WTC11 (cell line): ENCODE measurements at regions not wholly inside any gene's neighbourhood (a gene's known extent, or its start where the extent isn't known, plus 50 kb on each side); places are given as distances from the start of the nearest gene placed in this dataset.

ENCODE experiments used
- ATAC-seq: fragments of 200-7000 bp; cut with Tn5 transposase; 2 replicates; pipeline ENCODE4 v1.10.0; 2021; ENCODE audit warnings: mild to moderate bottlenecking, moderate library complexity
- CTCF ChIA-PET: fragments of 300-600 bp; sonication (Branson Sonifier 250); formaldehyde crosslinking; loops from one replicate; lab custom pipeline; 2021; ENCODE audit warnings: antibody characterized with exemption; lab: Charles Lee
- POLR2A ChIA-PET: fragments of 350-600 bp; sonication (Branson Sonifier 250); formaldehyde crosslinking; loops from one replicate; lab custom pipeline; 2021; ENCODE audit warnings: antibody characterized with exemption; lab: Charles Lee
- DNase-seq: peaks from one replicate; pipeline ENCODE4 v3.0.0; 2021; ENCODE audit warnings: low spot score
- H3K27ac Mint-ChIP-seq: 2 replicates; pipeline ENCODE4 v1.8.0; 2021; ENCODE audit warnings: mixed read lengths
- H3K27me3 Mint-ChIP-seq: 2 replicates; pipeline ENCODE4 v1.8.0; 2021; ENCODE audit warnings: low read depth, mild to moderate bottlenecking, moderate library complexity, mixed read lengths
- H3K36me3 Mint-ChIP-seq: 2 replicates; pipeline ENCODE4 v1.8.0; 2021; ENCODE audit warnings: mixed read lengths
- H3K4me1 Mint-ChIP-seq: 2 replicates; pipeline ENCODE4 v1.8.0; 2022; ENCODE audit warnings: mixed read lengths
- H3K4me3 Mint-ChIP-seq: 2 replicates; pipeline ENCODE4 v1.8.0; 2021; ENCODE audit warnings: mild to moderate bottlenecking, moderate library complexity, mixed read lengths
- H3K9me3 Mint-ChIP-seq: 2 replicates; pipeline ENCODE4 v1.8.0; 2021; ENCODE audit warnings: mixed read lengths
- CBFB ChIP-seq: sonication (generic); formaldehyde crosslinking; IDR thresholded peaks from 2 replicates; pipeline ENCODE4 v1.8.1; 2022; ENCODE audit warnings: mild to moderate bottlenecking, low read depth, missing genetic modification reagents
- E2F5 ChIP-seq: sonication (generic); formaldehyde crosslinking; IDR thresholded peaks from 2 replicates; pipeline ENCODE4 v1.8.1; 2022; ENCODE audit warnings: mild to moderate bottlenecking, moderate library complexity, missing genetic modification reagents
- ETV6 ChIP-seq: sonication (generic); formaldehyde crosslinking; IDR thresholded peaks from 2 replicates; pipeline ENCODE4 v1.8.1; 2022; ENCODE audit warnings: mild to moderate bottlenecking, missing genetic modification reagents
- GTF2I ChIP-seq: fragments of 250-450 bp; sonication (Bioruptor Pico); conservative IDR thresholded peaks from 2 replicates; pipeline ENCODE4 v1.4.0; 2021; ENCODE audit warnings: mild to moderate bottlenecking
- HMGA2 ChIP-seq: fragments of 250-450 bp; sonication (Bioruptor Pico); IDR thresholded peaks from 2 replicates; pipeline ENCODE4 v1.4.0; 2021; ENCODE audit warnings: mild to moderate bottlenecking, moderate library complexity
- HMGXB4 ChIP-seq: sonication (generic); formaldehyde crosslinking; IDR thresholded peaks from 2 replicates; pipeline ENCODE4 v1.8.1; 2023; ENCODE audit warnings: mild to moderate bottlenecking, moderate library complexity, missing genetic modification reagents
- JUN ChIP-seq: sonication (generic); formaldehyde crosslinking; IDR thresholded peaks from 2 replicates; pipeline ENCODE4 v1.8.0; 2023; ENCODE audit warnings: mild to moderate bottlenecking, missing genetic modification reagents
- MLX ChIP-seq: sonication (generic); formaldehyde crosslinking; IDR thresholded peaks from 2 replicates; pipeline ENCODE4 v1.8.1; 2023; ENCODE audit warnings: mild to moderate bottlenecking, missing genetic modification reagents, moderate library complexity
- MYBL2 ChIP-seq: sonication (generic); formaldehyde crosslinking; IDR thresholded peaks from 2 replicates; pipeline ENCODE4 v1.8.1; 2023; ENCODE audit warnings: mild to moderate bottlenecking, moderate library complexity, missing genetic modification reagents
- NFYB ChIP-seq: sonication (generic); formaldehyde crosslinking; conservative IDR thresholded peaks from 2 replicates; pipeline ENCODE4 v1.8.0; 2022; ENCODE audit warnings: low read depth, missing genetic modification reagents
- NR3C1 ChIP-seq: sonication (generic); formaldehyde crosslinking; conservative IDR thresholded peaks from 2 replicates; pipeline ENCODE4 v1.8.1; 2023; ENCODE audit warnings: low read depth, mild to moderate bottlenecking, missing genetic modification reagents
- OVOL2 ChIP-seq: fragments of 250-450 bp; sonication (Bioruptor Pico); IDR thresholded peaks from 2 replicates; pipeline ENCODE4 v1.9.0; 2021; ENCODE audit warnings: mild to moderate bottlenecking, borderline replicate concordance
- PRRX2 ChIP-seq: fragments of 250-450 bp; sonication (Bioruptor Pico); IDR thresholded peaks from 2 replicates; pipeline ENCODE4 v1.8.0; 2021; ENCODE audit warnings: mild to moderate bottlenecking
- SMAD4 ChIP-seq: sonication (generic); formaldehyde crosslinking; IDR thresholded peaks from 2 replicates; pipeline ENCODE4 v1.8.0; 2022; ENCODE audit warnings: mild to moderate bottlenecking, missing genetic modification reagents
- SP1 ChIP-seq: sonication (generic); formaldehyde crosslinking; conservative IDR thresholded peaks from 2 replicates; pipeline ENCODE4 v1.8.1; 2022; ENCODE audit warnings: missing genetic modification reagents
- TCF7 ChIP-seq: sonication (generic); formaldehyde crosslinking; IDR thresholded peaks from 2 replicates; pipeline ENCODE4 v1.8.0; 2022; ENCODE audit warnings: mild to moderate bottlenecking, low read depth, missing genetic modification reagents, moderate library complexity
- TEAD4 ChIP-seq: sonication (generic); formaldehyde crosslinking; IDR thresholded peaks from 2 replicates; pipeline ENCODE4 v1.8.0; 2022; ENCODE audit warnings: mild to moderate bottlenecking, missing genetic modification reagents
- TP53 ChIP-seq: sonication (generic); formaldehyde crosslinking; IDR thresholded peaks from 2 replicates; pipeline ENCODE4 v1.8.1; 2023; ENCODE audit warnings: mild to moderate bottlenecking, missing genetic modification reagents
- ZMAT4 ChIP-seq: fragments of 250-450 bp; sonication (Bioruptor Pico); IDR thresholded peaks from 2 replicates; pipeline ENCODE4 v1.9.0; 2021; ENCODE audit warnings: mild to moderate bottlenecking
- ZNF121 ChIP-seq: sonication (generic); formaldehyde crosslinking; IDR thresholded peaks from 2 replicates; pipeline ENCODE4 v1.8.0; 2023; ENCODE audit warnings: missing genetic modification reagents
- ZNF317 ChIP-seq: sonication (generic); formaldehyde crosslinking; IDR thresholded peaks from 2 replicates; pipeline ENCODE4 v1.8.1; 2023; ENCODE audit warnings: low read depth, mild to moderate bottlenecking, moderate library complexity, missing genetic modification reagents, borderline replicate concordance
- ZNF396 ChIP-seq: fragments of 250-450 bp; sonication (Bioruptor Pico); IDR thresholded peaks from 2 replicates; pipeline ENCODE4 v1.8.0; 2021; ENCODE audit warnings: mild to moderate bottlenecking, moderate library complexity, borderline replicate concordance
- ZNF416 ChIP-seq: fragments of 250-450 bp; sonication (Bioruptor Pico); IDR thresholded peaks from 2 replicates; pipeline ENCODE4 v1.9.0; 2021; ENCODE audit warnings: mild to moderate bottlenecking, inconsistent platforms
- TF ChIP-seq, protein P1 (sequence below): sonication (generic); formaldehyde crosslinking; IDR thresholded peaks from 2 replicates; pipeline ENCODE4 v1.8.1; 2023; ENCODE audit warnings: mild to moderate bottlenecking, missing genetic modification reagents, moderate library complexity
- TF ChIP-seq, protein P2 (sequence below): sonication (generic); formaldehyde crosslinking; IDR thresholded peaks from 2 replicates; pipeline ENCODE4 v1.8.0; 2022; ENCODE audit warnings: mild to moderate bottlenecking, missing genetic modification reagents

DNA sequence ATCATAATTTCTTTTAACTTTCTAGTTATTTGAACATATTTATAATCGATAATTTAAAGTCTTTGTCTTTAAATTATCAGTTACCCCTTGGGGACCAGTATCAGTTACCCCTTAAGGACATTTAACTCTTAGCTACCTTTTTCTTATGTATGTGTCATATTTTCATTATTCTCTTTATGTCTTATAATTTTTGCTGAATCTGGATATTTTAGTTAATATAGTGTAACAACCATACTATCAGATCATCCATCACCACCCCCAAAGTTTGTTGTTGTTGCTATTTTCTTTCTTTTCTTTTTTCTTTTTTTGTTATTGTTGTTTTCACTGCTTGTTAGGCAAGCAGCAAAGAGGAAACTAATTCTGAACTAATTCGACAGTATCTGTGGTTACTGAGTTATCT, 57.0 kb upstream of the TNFSF18 start (continued):
- TF ChIP-seq, protein P1, sequence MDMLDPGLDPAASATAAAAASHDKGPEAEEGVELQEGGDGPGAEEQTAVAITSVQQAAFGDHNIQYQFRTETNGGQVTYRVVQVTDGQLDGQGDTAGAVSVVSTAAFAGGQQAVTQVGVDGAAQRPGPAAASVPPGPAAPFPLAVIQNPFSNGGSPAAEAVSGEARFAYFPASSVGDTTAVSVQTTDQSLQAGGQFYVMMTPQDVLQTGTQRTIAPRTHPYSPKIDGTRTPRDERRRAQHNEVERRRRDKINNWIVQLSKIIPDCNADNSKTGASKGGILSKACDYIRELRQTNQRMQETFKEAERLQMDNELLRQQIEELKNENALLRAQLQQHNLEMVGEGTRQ (CRISPR knock-in tag): no peak
- TF ChIP-seq, protein P2, sequence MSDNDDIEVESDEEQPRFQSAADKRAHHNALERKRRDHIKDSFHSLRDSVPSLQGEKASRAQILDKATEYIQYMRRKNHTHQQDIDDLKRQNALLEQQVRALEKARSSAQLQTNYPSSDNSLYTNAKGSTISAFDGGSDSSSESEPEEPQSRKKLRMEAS (CRISPR knock-in tag): no peak
- TF ChIP-seq, all 79 proteins: peak for 0

GRCh38 chr1:173103006-173103405, 52.3 kb upstream of the TNFSF18 start:
- Mint-ChIP-seq H3K27ac (no peak overlapping the region), H3K4me1 (no peaks in the 10 kb centered on the region), H3K36me3 (peaks cover 13% of the 10 kb centered on the region), H3K9me3 (peaks cover 41% of the 10 kb centered on the region), H3K27me3 (no peaks in the 10 kb centered on the region), H3K4me3 (no peak overlapping the region)
- ChIA-PET CTCF (no interaction called here), POLR2A (no interaction called here)
- ATAC-seq (no peak), DNase-seq (no peak)
- TF ChIP-seq ZNF317 (CRISPR knock-in tag) (no peak), TEAD4 (no peak), HMGA2 (no peak), TCF7 (CRISPR knock-in tag) (no peak), PRRX2 (no peak)

- peaks cover 11% of the 10 kb centered on the region for H3K36me3 Mint-ChIP-seq
- H3K27ac Mint-ChIP-seq: no peak overlapping the region
- no peaks in the 10 kb centered on the region for H3K4me1 Mint-ChIP-seq
- H3K9me3 Mint-ChIP-seq: peaks cover 33% of the 10 kb centered on the region
- no peaks in the 10 kb centered on the region for H3K27me3 Mint-ChIP-seq
- POLR2A ChIA-PET: no interaction called here
- no peak overlapping the region for H3K4me3 Mint-ChIP-seq
- no peak for DNase-seq
- no peak for TF ChIP-seq SMAD4
- TF ChIP-seq NFYB (CRISPR knock-in tag): no peak
- TF ChIP-seq PRRX2: no peak
- TF ChIP-seq CBFB (CRISPR knock-in tag): no peak
- no peak for TF ChIP-seq GTF2I (CRISPR knock-in tag)
- no peak for TF ChIP-seq ZNF416 (CRISPR knock-in tag)
- no peak for TF ChIP-seq NR3C1 (CRISPR knock-in tag)
- TF ChIP-seq E2F5 (CRISPR knock-in tag): no peak
- TF ChIP-seq ZNF396: no peak
- no peak for TF ChIP-seq HMGXB4 (CRISPR knock-in tag)
- no peak for TF ChIP-seq ZNF121
- no peak for TF ChIP-seq SP1
- no peak for TF ChIP-seq OVOL2 (CRISPR knock-in tag)
- no peak for TF ChIP-seq JUN
- TF ChIP-seq ETV6 (CRISPR knock-in tag): no peak
- no peak for TF ChIP-seq ZMAT4 (CRISPR knock-in tag)
- no peak for TF ChIP-seq TP53 (CRISPR knock-in tag)
- no peak for TF ChIP-seq MYBL2 (CRISPR knock-in tag)
- no peak for TF ChIP-seq MLX (CRISPR knock-in tag)
- TF ChIP-seq, all 79 proteins: peak for 0
- no peak for ATAC-seq
- CTCF ChIA-PET: no interaction called here
Measured at GRCh38 chr1:173101589-173101988, 50.8 kb upstream of the TNFSF18 start.
